ENCODE measurements at regions not wholly inside any gene's neighbourhood (a gene's known extent, or its start where the extent isn't known, plus 50 kb on each side); places are given as distances from the start of the nearest gene placed in this dataset.
"Not testable (repeated sequence)": the region's sequence is repeated elsewhere in the genome, so short reads cannot be mapped to it uniquely, and the experiment has no call there.

- DNase-seq (ENCODE audit: low spot score) = no peak
- ATAC-seq = no peak
- intact Hi-C loops (cut with DNase I) = no loop called here
Measured at GRCh38 chr2:220373878-220374277, 746.4 kb downstream of the SLC4A3 start.

GRCh38 chr2:220374282-220374681, 746.9 kb downstream of the SLC4A3 start:
- intact Hi-C loops (cut with DNase I) = no loop called here
- no peak for DNase-seq (ENCODE audit: low spot score)
- ATAC-seq = no peak

DNA sequence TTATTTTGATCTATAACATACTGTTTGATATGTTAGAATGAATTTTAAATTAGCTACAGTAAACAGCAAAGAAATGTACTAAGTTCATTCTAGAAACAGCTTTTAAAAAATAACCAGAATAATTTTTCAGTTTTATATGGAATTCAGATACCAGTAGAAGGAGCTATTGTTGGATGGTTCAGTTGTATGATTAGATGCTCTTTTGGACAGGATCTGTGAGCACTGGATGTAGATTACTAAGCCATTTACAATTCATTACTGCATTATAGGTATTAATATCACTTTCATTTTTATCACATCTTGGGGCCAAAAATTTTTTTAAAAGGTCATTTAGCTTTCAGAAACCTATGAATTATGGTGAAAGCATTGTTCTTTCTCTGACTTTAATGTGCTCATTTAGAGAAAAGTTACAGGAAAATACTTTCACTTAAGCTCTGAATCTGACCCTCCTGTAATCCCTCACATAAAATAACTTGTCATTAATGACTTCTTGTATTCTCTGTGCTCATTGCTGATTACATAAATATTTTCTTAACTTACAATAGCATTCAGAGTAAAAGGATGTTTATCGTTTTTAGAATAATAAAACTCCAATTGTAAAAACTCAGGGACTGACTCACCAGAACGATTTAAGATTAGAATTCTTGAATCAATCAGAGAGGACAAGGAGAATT, 750.2 kb downstream of the SLC4A3 start:
- no peak for ATAC-seq
- DNase-seq (ENCODE audit: low spot score) = no peak
- intact Hi-C loops (cut with DNase I) = no loop called here

DNA sequence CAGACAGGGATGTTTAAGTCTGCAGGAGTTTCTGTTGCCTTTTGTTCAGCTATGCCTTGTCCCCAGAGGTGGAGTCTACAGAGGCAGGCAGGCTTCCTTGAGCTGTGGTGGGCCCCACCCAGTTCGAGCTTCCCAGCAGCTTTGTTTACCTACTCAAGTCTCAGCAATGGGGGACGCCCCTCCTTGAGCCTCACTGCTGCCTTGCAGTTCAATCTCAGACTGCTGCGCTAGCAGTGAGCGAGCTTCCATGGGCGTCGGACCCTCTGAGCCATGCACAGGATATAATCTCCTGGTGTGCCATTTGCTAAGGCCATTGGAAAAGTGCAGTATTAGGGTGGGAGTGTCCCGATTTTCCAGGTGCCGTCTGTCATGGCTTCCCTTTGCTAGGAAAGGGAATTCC, 760.3 kb downstream of the SLC4A3 start:
- DNase-seq (ENCODE audit: low spot score); intact Hi-C loops (cut with DNase I); ATAC-seq: not testable (repeated sequence)

- intact Hi-C loops (cut with DNase I) = no loop called here
- DNase-seq (ENCODE audit: low spot score) (no peak), ATAC-seq (no peak)
Measured at GRCh38 chr2:220393711-220394110, 766.3 kb downstream of the SLC4A3 start.

- intact Hi-C loops (cut with DNase I) = no loop called here
- ATAC-seq = no peak
- DNase-seq (ENCODE audit: low spot score) = no peak
Measured at GRCh38 chr2:220394433-220394832, 767.0 kb downstream of the SLC4A3 start.

GRCh38 chr2:220396287-220396686, 768.9 kb downstream of the SLC4A3 start:
- intact Hi-C loops (cut with DNase I) = no loop called here
- no peak for ATAC-seq

DNA sequence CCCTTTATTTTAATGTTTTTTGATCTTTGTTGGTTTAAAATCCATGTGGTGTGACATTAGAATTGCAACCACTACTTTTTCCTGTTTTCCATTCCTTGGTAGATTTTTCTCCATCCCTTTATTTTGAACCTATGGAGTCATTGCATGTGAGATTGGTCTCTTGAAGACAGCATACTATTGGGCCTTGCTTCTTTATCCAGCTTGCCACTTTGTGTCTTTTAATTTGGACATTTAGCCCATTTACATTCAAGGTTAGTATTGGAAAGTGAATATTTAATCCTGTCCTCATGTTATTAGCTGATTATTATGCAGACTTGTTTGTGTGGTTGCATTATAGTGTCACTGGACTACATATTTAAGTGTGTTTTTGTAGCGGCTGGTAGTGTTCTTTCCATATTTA, 782.9 kb downstream of the SLC4A3 start:
- intact Hi-C loops (cut with DNase I) = no loop called here
- ATAC-seq = no peak

More at GRCh38 chr2:220396287-220396686, 768.9 kb downstream of the SLC4A3 start:
- DNase-seq (ENCODE audit: low spot score) = no peak

GRCh38 chr2:220417503-220417902, 790.1 kb downstream of the SLC4A3 start:
- intact Hi-C loops (cut with DNase I) = no loop called here
- ATAC-seq = no peak

More for the DNA sequence above, 782.9 kb downstream of the SLC4A3 start:
- no peak for DNase-seq (ENCODE audit: low spot score)

GRCh38 chr2:220419647-220420046, 792.2 kb downstream of the SLC4A3 start:
- ATAC-seq = no peak
- intact Hi-C loops (cut with DNase I) = no loop called here
- no peak for DNase-seq (ENCODE audit: low spot score)

More at GRCh38 chr2:220417503-220417902, 790.1 kb downstream of the SLC4A3 start:
- DNase-seq (ENCODE audit: low spot score) = no peak

DNA sequence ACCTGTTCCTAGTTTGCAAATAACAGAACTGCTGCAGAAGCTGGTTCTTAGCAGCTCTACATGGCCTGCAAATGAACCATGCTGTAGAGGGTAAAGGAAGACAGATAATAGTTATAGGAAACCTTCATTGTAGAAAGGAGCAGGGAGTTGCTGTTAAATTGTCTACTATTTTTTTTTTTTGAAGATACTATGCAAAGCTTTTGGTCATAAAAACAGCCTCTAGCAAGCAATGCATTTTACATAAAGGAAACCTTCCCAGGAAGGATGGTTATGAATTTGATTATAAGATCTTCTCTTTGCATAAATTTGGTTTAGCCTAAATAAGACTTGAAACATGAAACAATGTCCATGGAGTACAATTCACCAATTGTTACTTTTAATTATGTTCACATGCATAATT, 793.4 kb downstream of the SLC4A3 start:
- ATAC-seq (no peak), DNase-seq (ENCODE audit: low spot score) (no peak)
- intact Hi-C loops (cut with DNase I) = no loop called here

DNA sequence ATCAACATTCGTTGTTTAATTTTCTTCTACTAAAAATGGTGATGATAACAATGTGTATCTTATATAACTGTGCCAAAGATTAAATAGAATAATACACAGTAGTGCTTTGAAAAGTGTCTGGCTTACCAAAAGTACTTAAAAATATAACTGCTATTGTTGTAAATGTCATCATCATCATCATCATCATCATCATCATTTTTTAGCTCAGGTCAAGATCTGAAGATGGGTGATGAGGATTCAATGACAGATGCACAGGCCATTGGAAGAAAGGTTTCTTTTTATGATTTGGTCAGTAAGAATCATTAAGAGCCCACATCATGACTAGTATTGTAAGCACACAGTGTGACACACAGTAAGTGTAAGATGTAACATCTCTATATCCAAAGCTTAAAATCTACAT, 795.2 kb downstream of the SLC4A3 start:
- DNase-seq (ENCODE audit: low spot score) (no peak), ATAC-seq (no peak)
- intact Hi-C loops (cut with DNase I) = no loop called here

DNA sequence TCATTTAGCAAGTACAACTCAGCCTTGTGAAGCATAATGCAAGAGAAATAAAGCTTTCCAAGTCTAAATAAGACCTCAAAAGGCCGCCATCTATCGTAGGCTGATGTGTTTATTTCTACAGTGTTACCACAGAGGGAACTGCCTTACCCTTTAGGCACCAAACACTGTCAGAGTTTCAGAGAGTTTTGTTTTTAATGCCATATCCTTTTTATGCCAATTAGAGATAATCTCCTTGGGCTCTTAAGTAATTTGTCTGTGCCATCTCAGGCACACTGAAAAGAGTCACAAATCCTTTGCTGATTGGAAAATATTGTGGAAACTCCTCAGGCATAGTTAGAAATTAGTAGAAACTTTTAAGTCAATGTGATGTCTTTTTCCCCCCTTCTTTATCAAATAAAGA, 797.1 kb downstream of the SLC4A3 start:
- intact Hi-C loops (cut with DNase I) = no loop called here
- DNase-seq (ENCODE audit: low spot score) (no peak), ATAC-seq (no peak)

DNA sequence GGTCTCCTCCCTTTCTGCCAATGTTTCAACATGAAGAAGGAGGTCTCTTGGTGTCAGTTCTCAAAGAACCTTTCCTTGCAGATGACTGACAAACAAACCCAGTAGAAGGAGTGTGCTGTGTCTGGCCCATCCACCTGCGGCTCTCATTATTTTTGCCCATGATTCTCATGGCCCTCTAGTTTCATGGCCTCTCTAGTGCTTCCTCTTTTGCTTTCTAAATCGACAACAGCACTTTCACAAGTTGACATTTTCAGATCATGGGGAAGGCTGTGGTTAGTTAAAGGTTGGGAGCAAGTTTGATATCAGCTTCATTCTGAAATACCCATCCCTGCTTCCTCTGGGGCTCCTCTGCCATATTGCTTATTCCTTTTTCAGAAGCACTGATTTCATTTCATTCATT, 805.2 kb downstream of the SLC4A3 start:
- ATAC-seq = no peak
- intact Hi-C loops (cut with DNase I) = no loop called here
- DNase-seq (ENCODE audit: low spot score) = no peak

DNA sequence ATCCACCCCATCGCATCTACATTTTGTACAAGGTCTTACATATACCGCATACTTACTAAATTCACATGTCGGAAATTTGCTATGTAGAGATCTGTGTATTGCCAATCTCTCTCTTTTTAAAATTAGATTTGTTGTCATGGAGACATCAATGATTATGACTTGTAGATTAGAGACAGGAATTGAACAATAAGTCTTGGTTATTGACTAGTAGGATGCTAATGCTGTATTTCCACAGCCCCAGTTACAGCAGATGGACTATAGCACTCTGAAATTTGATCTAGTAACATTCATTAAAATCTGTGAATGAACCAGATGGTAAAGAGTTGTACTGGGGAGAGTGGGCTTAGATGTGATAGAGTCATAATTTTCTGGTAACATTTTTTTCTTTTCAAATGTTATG, 805.7 kb downstream of the SLC4A3 start:
- ATAC-seq (no peak), DNase-seq (ENCODE audit: low spot score) (no peak)
- intact Hi-C loops (cut with DNase I) = no loop called here

DNA sequence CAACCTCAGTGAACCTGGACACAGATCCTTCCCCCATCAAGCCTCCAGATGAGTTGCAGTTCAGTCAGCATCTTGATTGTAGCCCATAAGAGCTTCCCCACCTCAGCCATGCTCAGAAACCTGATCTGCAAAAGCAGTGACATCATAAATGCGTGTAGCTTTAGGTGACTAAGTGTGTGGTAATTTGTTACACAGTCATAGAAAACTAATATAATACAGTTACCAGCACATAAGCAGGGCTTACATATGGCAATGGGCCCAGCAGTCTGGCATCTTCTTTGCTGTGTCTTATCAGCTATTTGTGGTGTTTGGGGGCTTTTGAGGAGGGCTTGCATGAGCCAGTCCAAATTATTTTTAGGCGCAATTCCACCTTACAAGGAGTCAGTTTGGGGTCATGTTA, 807.0 kb downstream of the SLC4A3 start:
- intact Hi-C loops (cut with DNase I) = no loop called here
- DNase-seq (ENCODE audit: low spot score) = no peak

GRCh38 chr2:220437938-220438337, 810.5 kb downstream of the SLC4A3 start:
- no peak for DNase-seq (ENCODE audit: low spot score)
- intact Hi-C loops (cut with DNase I) = no loop called here
- ATAC-seq = no peak

More for the DNA sequence above, 807.0 kb downstream of the SLC4A3 start:
- ATAC-seq = no peak

- ATAC-seq = no peak
- DNase-seq (ENCODE audit: low spot score) = no peak
- intact Hi-C loops (cut with DNase I) = loop anchor here (5.0 kb wide), 1 partner anchor 957 kb away; no protein-coding TSS in a partner anchor
Measured at GRCh38 chr2:220440731-220441130, 813.3 kb downstream of the SLC4A3 start.

DNA sequence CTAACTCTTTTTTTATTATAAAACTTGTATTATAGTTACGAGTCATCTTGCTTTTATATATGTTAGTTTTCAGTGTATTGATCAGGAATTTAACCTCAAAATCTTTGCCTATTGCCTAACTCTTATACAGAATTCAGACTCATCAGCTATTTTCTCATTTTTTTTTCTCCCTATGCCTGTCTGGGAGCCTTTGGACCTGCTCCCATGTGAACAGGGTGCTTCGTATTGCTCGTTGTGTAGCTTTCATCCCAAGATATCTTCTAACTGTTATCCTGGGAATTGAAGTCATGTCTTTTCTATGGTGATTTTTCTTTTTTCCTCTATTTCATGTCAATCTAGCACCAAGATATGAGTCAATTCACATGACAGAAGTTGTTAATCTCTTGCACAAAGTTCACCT, 814.0 kb downstream of the SLC4A3 start:
- DNase-seq (ENCODE audit: low spot score) (no peak), ATAC-seq (no peak)
- intact Hi-C loops (cut with DNase I) = loop anchor here (5.0 kb wide), 1 partner anchor 956 kb away; no protein-coding TSS in a partner anchor

DNA sequence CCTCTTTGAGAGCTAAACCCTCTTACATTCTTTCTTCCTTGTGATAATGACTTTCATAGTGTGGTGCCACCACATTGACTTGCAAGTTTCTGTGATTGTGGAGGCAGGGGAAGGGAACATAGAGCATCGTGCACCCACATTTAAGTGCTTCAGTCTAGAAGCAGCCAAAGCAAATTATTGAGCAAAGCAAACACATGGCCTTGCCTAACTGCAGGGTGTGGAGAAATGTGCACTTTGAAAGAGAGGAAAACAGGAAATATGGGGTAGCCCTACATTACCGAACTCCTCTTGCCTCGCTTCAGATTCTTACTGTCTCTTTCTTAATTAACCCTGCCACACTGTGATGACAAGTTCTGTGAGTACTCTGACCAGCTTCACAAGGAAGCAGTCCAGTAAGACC, 814.6 kb downstream of the SLC4A3 start:
- intact Hi-C loops (cut with DNase I) = loop anchor here (5.0 kb wide), 1 partner anchor 955 kb away; no protein-coding TSS in a partner anchor
- no peak for ATAC-seq
- no peak for DNase-seq (ENCODE audit: low spot score)

GRCh38 chr2:220445429-220446105, 818.1 kb downstream of the SLC4A3 start:
- no peak for ATAC-seq
- intact Hi-C loops (cut with DNase I) = no loop called here
- DNase-seq (ENCODE audit: low spot score) = no peak
